WTC11 (cell line): ENCODE measurements at regions not wholly inside any gene's neighbourhood (a gene's known extent, or its start where the extent isn't known, plus 50 kb on each side); places are given as distances from the start of the nearest gene placed in this dataset.

ENCODE experiments used
- ATAC-seq: fragments of 200-7000 bp; cut with Tn5 transposase; 2 replicates; pipeline ENCODE4 v1.10.0; 2021; ENCODE audit warnings: mild to moderate bottlenecking, moderate library complexity
- CTCF ChIA-PET: fragments of 300-600 bp; sonication (Branson Sonifier 250); formaldehyde crosslinking; loops from one replicate; lab custom pipeline; 2021; ENCODE audit warnings: antibody characterized with exemption; lab: Charles Lee
- POLR2A ChIA-PET: fragments of 350-600 bp; sonication (Branson Sonifier 250); formaldehyde crosslinking; loops from one replicate; lab custom pipeline; 2021; ENCODE audit warnings: antibody characterized with exemption; lab: Charles Lee
- DNase-seq: peaks from one replicate; pipeline ENCODE4 v3.0.0; 2021; ENCODE audit warnings: low spot score
- H3K27ac Mint-ChIP-seq: 2 replicates; pipeline ENCODE4 v1.8.0; 2021; ENCODE audit warnings: mixed read lengths
- H3K27me3 Mint-ChIP-seq: 2 replicates; pipeline ENCODE4 v1.8.0; 2021; ENCODE audit warnings: low read depth, mild to moderate bottlenecking, moderate library complexity, mixed read lengths
- H3K36me3 Mint-ChIP-seq: 2 replicates; pipeline ENCODE4 v1.8.0; 2021; ENCODE audit warnings: mixed read lengths
- H3K4me1 Mint-ChIP-seq: 2 replicates; pipeline ENCODE4 v1.8.0; 2022; ENCODE audit warnings: mixed read lengths
- H3K4me3 Mint-ChIP-seq: 2 replicates; pipeline ENCODE4 v1.8.0; 2021; ENCODE audit warnings: mild to moderate bottlenecking, moderate library complexity, mixed read lengths
- H3K9me3 Mint-ChIP-seq: 2 replicates; pipeline ENCODE4 v1.8.0; 2021; ENCODE audit warnings: mixed read lengths
- ATF1 ChIP-seq: sonication (generic); formaldehyde crosslinking; IDR thresholded peaks from 2 replicates; pipeline ENCODE4 v1.8.1; 2023; ENCODE audit warnings: mild to moderate bottlenecking, moderate library complexity, missing genetic modification reagents
- CBFB ChIP-seq: sonication (generic); formaldehyde crosslinking; IDR thresholded peaks from 2 replicates; pipeline ENCODE4 v1.8.1; 2022; ENCODE audit warnings: mild to moderate bottlenecking, low read depth, missing genetic modification reagents
- CDX4 ChIP-seq: fragments of 250-450 bp; sonication (Bioruptor Pico); IDR thresholded peaks from 2 replicates; pipeline ENCODE4 v1.9.0; 2021; ENCODE audit warnings: moderate library complexity, mild to moderate bottlenecking, inconsistent platforms, borderline replicate concordance
- CREB1 ChIP-seq: sonication (generic); formaldehyde crosslinking; IDR thresholded peaks from 2 replicates; pipeline ENCODE4 v1.8.0; 2023; ENCODE audit warnings: mild to moderate bottlenecking, missing genetic modification reagents
- E2F5 ChIP-seq: sonication (generic); formaldehyde crosslinking; IDR thresholded peaks from 2 replicates; pipeline ENCODE4 v1.8.1; 2022; ENCODE audit warnings: mild to moderate bottlenecking, moderate library complexity, missing genetic modification reagents
- EMX1 ChIP-seq: fragments of 250-450 bp; sonication (Bioruptor Pico); IDR thresholded peaks from 2 replicates; pipeline ENCODE4 v1.8.0; 2021; ENCODE audit warnings: mild to moderate bottlenecking
- GABPB1 ChIP-seq: sonication (generic); formaldehyde crosslinking; IDR thresholded peaks from 2 replicates; pipeline ENCODE4 v1.8.1; 2023; ENCODE audit warnings: mild to moderate bottlenecking, missing genetic modification reagents
- GTF2I ChIP-seq: fragments of 250-450 bp; sonication (Bioruptor Pico); conservative IDR thresholded peaks from 2 replicates; pipeline ENCODE4 v1.4.0; 2021; ENCODE audit warnings: mild to moderate bottlenecking
- HMGA2 ChIP-seq: fragments of 250-450 bp; sonication (Bioruptor Pico); IDR thresholded peaks from 2 replicates; pipeline ENCODE4 v1.4.0; 2021; ENCODE audit warnings: mild to moderate bottlenecking, moderate library complexity
- MAX ChIP-seq: sonication (generic); formaldehyde crosslinking; IDR thresholded peaks from 2 replicates; pipeline ENCODE4 v1.8.0; 2022; ENCODE audit warnings: mild to moderate bottlenecking, missing genetic modification reagents
- MYBL2 ChIP-seq: sonication (generic); formaldehyde crosslinking; IDR thresholded peaks from 2 replicates; pipeline ENCODE4 v1.8.1; 2023; ENCODE audit warnings: mild to moderate bottlenecking, moderate library complexity, missing genetic modification reagents
- NFYB ChIP-seq: sonication (generic); formaldehyde crosslinking; conservative IDR thresholded peaks from 2 replicates; pipeline ENCODE4 v1.8.0; 2022; ENCODE audit warnings: low read depth, missing genetic modification reagents
- RORB ChIP-seq: fragments of 250-450 bp; sonication (Bioruptor Pico); IDR thresholded peaks from 2 replicates; pipeline ENCODE4 v1.9.0; 2021; ENCODE audit warnings: mild to moderate bottlenecking
- SMAD3 ChIP-seq: sonication (generic); formaldehyde crosslinking; IDR thresholded peaks from 2 replicates; pipeline ENCODE4 v1.8.0; 2022; ENCODE audit warnings: missing genetic modification reagents, mild to moderate bottlenecking, borderline replicate concordance
- STAT6 ChIP-seq: sonication (generic); formaldehyde crosslinking; conservative IDR thresholded peaks from 2 replicates; pipeline ENCODE4 v1.8.1; 2023; ENCODE audit warnings: mild to moderate bottlenecking, low read depth, missing genetic modification reagents, moderate library complexity
- USF1 ChIP-seq: sonication (generic); formaldehyde crosslinking; IDR thresholded peaks from 2 replicates; pipeline ENCODE4 v1.8.0; 2022; ENCODE audit warnings: mild to moderate bottlenecking, missing genetic modification reagents
- ZBTB21 ChIP-seq: sonication (generic); formaldehyde crosslinking; IDR thresholded peaks from 2 replicates; pipeline ENCODE4 v1.8.1; 2023; ENCODE audit warnings: mild to moderate bottlenecking, missing genetic modification reagents, borderline replicate concordance
- ZMAT4 ChIP-seq: fragments of 250-450 bp; sonication (Bioruptor Pico); IDR thresholded peaks from 2 replicates; pipeline ENCODE4 v1.9.0; 2021; ENCODE audit warnings: mild to moderate bottlenecking
- ZNF263 ChIP-seq: sonication (generic); formaldehyde crosslinking; IDR thresholded peaks from 2 replicates; pipeline ENCODE4 v1.8.1; 2022; ENCODE audit warnings: low read depth, mild to moderate bottlenecking, moderate library complexity, missing genetic modification reagents
- ZNF281 ChIP-seq: sonication (generic); formaldehyde crosslinking; IDR thresholded peaks from 2 replicates; pipeline ENCODE4 v1.8.0; 2023; ENCODE audit warnings: mild to moderate bottlenecking, missing genetic modification reagents
- ZNF317 ChIP-seq: sonication (generic); formaldehyde crosslinking; IDR thresholded peaks from 2 replicates; pipeline ENCODE4 v1.8.1; 2023; ENCODE audit warnings: low read depth, mild to moderate bottlenecking, moderate library complexity, missing genetic modification reagents, borderline replicate concordance
- ZNF512 ChIP-seq: sonication (generic); formaldehyde crosslinking; IDR thresholded peaks from 2 replicates; pipeline ENCODE4 v1.8.1; 2022; ENCODE audit warnings: missing genetic modification reagents, borderline replicate concordance

GRCh38 chr13:52926971-52927370 is 78.5 kb upstream of the PCDH8 start (continued):
- no peak for TF ChIP-seq ZNF512 (CRISPR knock-in tag)
- TF ChIP-seq ZNF317 (CRISPR knock-in tag), result no peak
- no peak for TF ChIP-seq GABPB1 (CRISPR knock-in tag)
- TF ChIP-seq ZNF263 (CRISPR knock-in tag), result no peak

GRCh38 chr13:52925775-52926285 is 77.4 kb upstream of the PCDH8 start:
- no peak overlapping the region for H3K4me3 Mint-ChIP-seq
- no peak for DNase-seq
- H3K4me1 Mint-ChIP-seq, result peaks cover 18% of the 10 kb centered on the region
- no peak overlapping the region for H3K27ac Mint-ChIP-seq
- H3K9me3 Mint-ChIP-seq, result peaks cover 5% of the 10 kb centered on the region; the same call in 1 of the 2 replicates
- ATAC-seq, result no peak
- H3K36me3 Mint-ChIP-seq, result no peaks in the 10 kb centered on the region
- POLR2A ChIA-PET, result no interaction called here
- no peak for TF ChIP-seq SMAD3 (CRISPR knock-in tag)
- TF ChIP-seq ZMAT4 (CRISPR knock-in tag), result no peak
- TF ChIP-seq MYBL2, result no peak
- TF ChIP-seq USF1 (CRISPR knock-in tag), result no peak
- TF ChIP-seq MAX, result no peak
- TF ChIP-seq, all 79 proteins: peak for 0
- H3K27me3 Mint-ChIP-seq, result peaks cover 5% of the 10 kb centered on the region
- CTCF ChIA-PET, result interaction anchor here (1.3 to 2.2 kb wide), 3 partner anchors 42 to 226 kb away, joined by 3 to 16 read pairs (median 4); no protein-coding TSS in a partner anchor

- Mint-ChIP-seq H3K4me1 (peaks cover 13% of the 10 kb centered on the region), H3K4me3 (no peak overlapping the region), H3K9me3 (peaks cover 5% of the 10 kb centered on the region; the same call in 1 of the 2 replicates), H3K27me3 (peaks cover 5% of the 10 kb centered on the region), H3K36me3 (no peaks in the 10 kb centered on the region), H3K27ac (no peak overlapping the region)
- DNase-seq, result no peak
- CTCF ChIA-PET, result interaction anchor here (0.9 to 2.2 kb wide), 6 partner anchors 28 to 227 kb away, joined by 3 to 16 read pairs (median 4); no protein-coding TSS in a partner anchor
- POLR2A ChIA-PET, result no interaction called here
- ATAC-seq, result no peak
- TF ChIP-seq HMGA2 (CRISPR knock-in tag), result no peak
- TF ChIP-seq GTF2I (CRISPR knock-in tag), result no peak
- TF ChIP-seq ZBTB21, result no peak
- no peak for TF ChIP-seq CREB1
- no peak for TF ChIP-seq EMX1 (CRISPR knock-in tag)
- TF ChIP-seq E2F5 (CRISPR knock-in tag), result no peak
- no peak for TF ChIP-seq STAT6
- no peak for TF ChIP-seq CBFB
- no peak for TF ChIP-seq RORB (CRISPR knock-in tag)
- TF ChIP-seq ATF1, result no peak
- TF ChIP-seq NFYB (CRISPR knock-in tag), result no peak
- no peak for TF ChIP-seq CDX4 (CRISPR knock-in tag)
- TF ChIP-seq ZNF281 (CRISPR knock-in tag), result no peak
These were observed 76.8 kb upstream of the PCDH8 start for GRCh38 chr13:52925251-52925650.
